CD4-positive, alpha-beta T cell treated with Interleukin-17A for 1 hour (primary cell): ENCODE measurements at regions not wholly inside any gene's neighbourhood (a gene's known extent, or its start where the extent isn't known, plus 50 kb on each side); places are given as distances from the start of the nearest gene placed in this dataset.
"Not testable (repeated sequence)": the region's sequence is repeated elsewhere in the genome, so short reads cannot be mapped to it uniquely, and the experiment has no call there.

Experiments
- DNase-seq: peaks from one replicate; pipeline ENCODE4 v3.0.0-alpha.2; 2020

- DNase-seq: no peak
Observed at GRCh38 chr6:1230281-1230680, 81.6 kb upstream of the FOXQ1 start.

- no peak for DNase-seq
Observed at GRCh38 chr6:1229808-1230207, 82.1 kb upstream of the FOXQ1 start.

- no peak for DNase-seq
Observed at GRCh38 chr6:1229301-1229700, 82.6 kb upstream of the FOXQ1 start.

DNA sequence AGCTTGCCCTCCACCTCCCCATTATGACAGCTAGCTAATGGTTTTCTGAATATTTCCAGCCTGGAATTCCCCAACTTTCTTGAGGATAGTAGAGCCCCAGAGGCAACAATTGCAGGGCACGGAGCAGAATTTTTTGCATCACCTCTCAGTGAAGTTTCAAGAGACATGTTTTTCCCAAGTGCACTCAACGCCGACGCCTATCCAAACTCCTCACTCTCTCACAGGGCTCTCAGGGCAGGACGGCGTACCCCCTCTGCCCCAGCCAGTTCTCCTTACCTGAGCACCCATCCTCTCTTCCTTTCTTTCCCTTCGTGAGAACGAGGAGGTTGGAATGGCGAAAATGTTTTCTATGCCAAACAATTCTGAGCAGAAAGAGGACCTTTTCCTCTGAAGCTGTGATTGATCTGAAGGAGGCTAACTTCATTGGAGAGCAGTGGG lies 83.1 kb upstream of the FOXQ1 start:
- DNase-seq: no peak

DNA sequence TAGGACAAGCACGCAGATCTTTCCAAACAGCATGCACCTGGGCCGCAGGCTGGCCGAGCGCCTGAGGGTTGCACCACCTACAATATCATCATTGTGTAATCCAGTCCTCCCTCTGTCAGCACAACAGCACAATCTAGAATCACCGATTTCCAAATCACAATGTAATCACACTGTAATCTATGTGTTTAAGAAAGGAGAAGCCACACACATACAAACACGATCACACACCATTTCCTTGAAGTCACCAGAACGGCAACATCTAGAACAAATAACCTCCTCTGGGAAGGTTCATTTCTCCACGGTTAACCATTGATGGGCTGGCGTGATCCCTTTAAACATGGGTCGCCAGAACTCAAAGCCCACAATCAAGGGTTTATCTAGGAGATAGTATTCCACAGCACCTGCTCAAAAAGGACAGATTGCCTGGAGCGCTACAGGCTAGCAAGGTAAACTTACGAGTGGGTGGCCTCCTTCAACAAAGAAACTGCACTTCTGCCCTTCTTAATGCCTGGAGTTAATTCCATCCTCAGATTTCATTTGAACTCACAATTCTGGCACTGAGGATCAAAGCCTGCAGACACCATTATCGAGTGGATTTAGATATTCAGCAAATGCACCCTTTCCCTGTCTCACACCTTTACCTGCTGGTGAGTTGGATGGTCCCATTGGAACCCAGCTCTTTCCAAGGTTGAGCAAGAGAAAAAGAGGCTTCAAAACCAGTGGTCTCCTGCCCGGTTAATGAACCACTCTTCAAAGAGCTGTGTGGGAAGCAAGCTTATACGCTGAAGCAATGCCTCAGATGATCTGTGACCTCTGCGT lies 83.8 kb upstream of the FOXQ1 start:
- DNase-seq: no peak

GRCh38 chr6:1227600-1227934 lies 84.3 kb upstream of the FOXQ1 start:
- no peak for DNase-seq

GRCh38 chr6:1226277-1227099 lies 85.4 kb upstream of the FOXQ1 start:
- no peak for DNase-seq

GRCh38 chr6:1224514-1224913 lies 87.4 kb upstream of the FOXQ1 start:
- DNase-seq: no peak

- no peak for DNase-seq
Observed at GRCh38 chr6:1222728-1223595, 88.9 kb upstream of the FOXQ1 start.

GRCh38 chr6:1217396-1217795 lies 94.5 kb upstream of the FOXQ1 start:
- DNase-seq: no peak

DNA sequence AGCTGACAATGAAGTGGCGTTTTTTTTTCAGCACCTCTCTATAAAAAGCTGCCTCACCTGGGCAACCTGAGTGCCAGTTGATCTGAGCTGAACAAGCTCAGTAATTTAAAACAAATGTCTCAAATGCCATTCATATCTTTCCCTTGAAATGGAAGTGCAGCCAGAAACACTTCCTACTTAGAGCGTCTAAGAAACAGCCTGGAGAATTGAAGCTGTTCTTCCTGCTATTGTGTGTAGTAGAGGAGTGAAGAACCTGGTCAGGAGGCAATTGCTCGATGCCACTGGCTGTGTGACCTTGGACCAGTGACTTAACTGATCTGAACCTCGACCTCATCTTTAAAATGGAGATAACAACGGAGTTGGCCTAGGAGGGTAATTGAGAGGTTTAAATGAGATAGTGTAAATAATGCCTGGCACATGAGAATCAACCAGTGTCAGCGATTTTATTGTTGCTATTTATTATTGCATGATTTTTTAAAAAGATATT lies 95.4 kb upstream of the FOXQ1 start:
- no peak for DNase-seq

GRCh38 chr6:1215884-1216487 lies 95.9 kb upstream of the FOXQ1 start:
- DNase-seq: no peak

GRCh38 chr6:1215023-1215422 lies 96.9 kb upstream of the FOXQ1 start:
- no peak for DNase-seq

GRCh38 chr6:1212919-1213318 lies 99.0 kb upstream of the FOXQ1 start:
- no peak for DNase-seq

- not testable (repeated sequence) for DNase-seq
Observed at GRCh38 chr6:1212138-1212537, 99.8 kb upstream of the FOXQ1 start.

DNA sequence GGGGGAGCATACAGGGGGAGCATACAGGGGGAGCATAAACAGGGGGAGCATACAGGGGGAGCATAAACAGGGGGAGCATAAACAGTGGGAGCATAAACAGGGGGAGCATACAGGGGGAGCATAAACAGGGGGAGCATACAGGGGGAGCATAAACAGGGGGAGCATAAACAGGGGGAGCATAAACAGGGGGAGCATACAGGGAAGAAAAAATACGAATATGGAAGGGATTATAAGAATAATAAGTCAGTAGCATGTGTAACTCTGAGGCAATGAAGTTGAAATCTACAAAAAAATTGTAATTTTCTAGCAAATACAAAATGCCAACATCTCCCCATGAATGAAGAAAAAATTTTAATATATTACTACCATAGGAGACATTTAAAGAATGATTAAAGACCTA lies 101.3 kb upstream of the FOXQ1 start:
- not testable (repeated sequence) for DNase-seq

DNA sequence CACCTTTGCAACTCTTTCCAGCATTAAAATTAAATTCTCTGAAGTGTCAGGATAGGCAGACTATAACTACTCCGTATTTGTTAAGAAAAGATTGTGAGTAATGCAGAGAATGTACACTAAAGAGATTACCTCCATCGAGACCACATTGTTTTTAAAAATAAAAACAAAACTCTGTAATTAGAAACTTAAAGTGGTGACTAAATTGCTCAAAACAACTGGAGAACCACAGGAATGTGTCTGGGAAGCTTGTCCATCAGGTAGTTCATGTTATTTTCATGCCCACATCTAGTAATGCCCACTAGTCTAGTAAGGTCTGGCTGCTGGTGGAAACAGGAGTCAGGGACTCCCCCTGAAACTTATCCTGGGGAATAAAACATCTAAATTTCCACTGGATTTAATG lies 103.0 kb upstream of the FOXQ1 start:
- no peak for DNase-seq

GRCh38 chr6:1203546-1203945 lies 108.4 kb upstream of the FOXQ1 start:
- DNase-seq: no peak

DNA sequence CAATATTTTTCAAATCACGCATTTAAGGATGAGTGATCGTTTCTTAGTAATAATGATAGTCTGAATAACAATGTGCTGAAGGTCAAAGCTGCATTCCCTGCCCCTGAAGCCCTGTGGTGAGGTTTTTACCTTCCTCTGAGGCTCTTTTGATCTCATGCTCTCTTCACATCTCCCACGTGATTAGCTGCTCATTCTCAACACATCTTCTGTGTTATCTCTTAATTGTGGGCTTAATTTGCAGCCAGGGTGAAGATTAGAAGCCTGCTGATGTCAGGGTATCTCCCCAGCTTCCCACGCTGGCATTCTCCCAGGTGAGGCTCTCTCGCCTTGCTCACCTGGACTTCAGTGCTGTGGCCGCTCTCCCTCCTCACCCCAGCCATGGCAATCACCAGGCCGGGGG lies 109.7 kb upstream of the FOXQ1 start:
- no peak for DNase-seq

- no peak for DNase-seq
Observed at GRCh38 chr6:1201547-1202200, 110.2 kb upstream of the FOXQ1 start.

DNA sequence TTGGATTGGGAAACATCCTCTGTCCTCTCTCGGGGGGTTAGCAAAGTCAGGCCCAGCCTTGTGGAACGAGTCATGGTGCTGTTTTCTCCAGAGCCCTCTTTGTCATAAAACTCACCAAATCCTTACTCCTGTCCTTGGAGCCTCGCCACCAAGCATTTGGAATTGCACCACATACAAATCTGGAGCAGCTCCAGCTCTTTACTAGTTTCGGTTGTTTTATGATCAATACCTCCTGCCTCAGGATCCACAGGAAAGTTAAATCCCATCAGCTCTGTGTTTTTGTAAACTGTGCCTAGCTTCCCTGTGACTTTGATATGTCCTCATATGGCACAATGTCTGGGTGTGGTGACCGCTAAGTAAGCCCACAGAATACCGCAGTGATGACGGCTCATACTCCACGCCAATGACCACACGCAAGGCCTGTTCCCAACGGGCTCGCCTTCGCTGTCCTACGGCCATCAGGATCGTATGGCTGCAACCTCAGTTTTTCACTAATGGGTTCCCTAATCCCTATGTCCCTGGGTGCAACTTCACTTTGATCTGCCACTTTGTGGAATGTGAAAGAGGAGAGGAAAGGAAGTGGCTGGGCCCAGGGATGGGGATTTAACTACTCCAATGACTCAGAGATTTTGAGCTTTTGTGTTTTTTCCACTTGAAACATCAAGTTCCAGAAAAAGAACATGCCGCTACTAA lies 111.3 kb upstream of the FOXQ1 start:
- no peak for DNase-seq

DNA sequence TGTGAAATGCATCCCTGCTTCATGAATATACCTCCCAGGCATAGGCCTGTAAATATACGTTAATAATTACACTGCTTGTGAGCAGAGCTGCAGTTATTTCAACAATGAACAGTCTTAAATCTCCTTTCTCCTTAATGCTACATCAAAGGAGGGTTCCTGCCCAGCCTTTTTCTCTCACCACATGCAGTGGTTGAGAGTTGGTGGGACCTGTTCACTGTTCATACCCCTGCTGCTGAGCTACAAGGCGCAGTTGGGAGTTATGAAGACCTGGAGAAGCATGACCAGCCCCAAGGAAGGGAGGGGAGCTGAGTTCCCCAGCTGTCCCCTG lies 111.9 kb upstream of the FOXQ1 start:
- no peak for DNase-seq
